ENCODE measurements at regions not wholly inside any gene's neighbourhood (a gene's known extent, or its start where the extent isn't known, plus 50 kb on each side); places are given as distances from the start of the nearest gene placed in this dataset.

DNA sequence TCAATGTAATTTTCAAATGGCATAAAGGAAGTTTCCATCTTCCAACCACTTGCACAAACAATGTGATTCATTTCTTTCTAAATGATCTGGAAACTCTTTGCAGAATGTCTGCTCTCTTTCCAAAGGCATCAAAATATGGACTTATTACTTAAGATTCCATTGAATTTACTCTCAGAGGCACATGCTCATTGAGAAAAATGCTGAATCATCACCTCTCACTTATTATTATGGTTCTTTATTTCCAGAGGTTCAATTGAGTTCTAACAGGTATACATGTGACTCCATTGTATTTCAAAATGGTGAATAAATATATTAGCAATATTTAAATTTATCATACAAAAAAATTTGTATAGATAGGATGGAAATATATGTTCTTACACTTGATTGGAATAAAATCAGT is 1140.6 kb downstream of the EFNA5 start:
- TF ChIP-seq CTCF (conservative IDR thresholded peaks at IDR 0.05; ENCODE audit: low read length) (no peak), EZH2phosphoT487 (IDR thresholded peaks at IDR 0.05; ENCODE audit: borderline replicate concordance, low read depth, low read length) (no peak)
- intact Hi-C loops (cut with micrococcal nuclease; ENCODE audit: unreplicated experiment), result no loop called here
- POLR2A ChIA-PET, result no interaction called here

DNA sequence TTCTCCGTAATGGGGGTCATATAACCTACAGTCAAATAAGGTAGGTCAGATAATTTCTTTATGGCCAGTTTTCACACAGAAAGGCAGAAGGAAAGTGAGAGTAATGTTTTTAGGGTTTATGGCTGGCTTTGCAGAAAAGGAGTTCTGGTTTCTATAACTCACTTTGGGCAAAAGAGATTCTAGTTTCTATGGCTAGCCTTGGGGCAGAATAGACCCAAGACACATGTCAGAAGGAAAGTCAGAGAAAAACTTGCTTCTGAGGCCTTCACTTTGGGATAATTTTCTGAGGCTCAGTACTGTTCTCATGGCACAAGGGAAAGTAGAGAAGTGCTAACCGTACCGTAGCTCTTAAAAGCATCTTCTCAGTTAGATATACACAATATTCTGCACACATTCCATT is 1145.3 kb downstream of the EFNA5 start:
- Histone ChIP-seq H4K20me1 (ENCODE audit: insufficient read depth, low read length) (no peaks in the 10 kb centered on the region), H3K4me1 (ENCODE audit: insufficient read depth, low read length, poor library complexity, severe bottlenecking) (no peaks in the 10 kb centered on the region), H3K36me3 (ENCODE audit: insufficient read depth, low read length) (no peaks in the 10 kb centered on the region), H2AFZ (ENCODE audit: low read length) (no peak overlapping the region), H3K27ac (ENCODE audit: low read depth, low read length, poor library complexity, severe bottlenecking) (no peak overlapping the region), H3K4me2 (ENCODE audit: low read length) (no peak overlapping the region), H3K9me2 (ENCODE audit: insufficient read depth, low read length) (no peaks in the 10 kb centered on the region), H3K79me2 (ENCODE audit: insufficient read depth, low read depth, low read length) (no peaks in the 10 kb centered on the region), H3K4me3 (ENCODE audit: low read depth, low read length, poor library complexity, severe bottlenecking) (no peak overlapping the region), H3K9me3 (ENCODE audit: low read length) (no peaks in the 10 kb centered on the region)
- no peak for DNase-seq (ENCODE audit: low spot score)
- intact Hi-C loops (cut with micrococcal nuclease; ENCODE audit: unreplicated experiment), result no loop called here
- ChIA-PET CTCF (ENCODE audit: unreplicated experiment) (no interaction called here), POLR2A (no interaction called here)
- TF ChIP-seq CTCF (conservative IDR thresholded peaks at IDR 0.05; ENCODE audit: low read length) (no peak), EZH2phosphoT487 (IDR thresholded peaks at IDR 0.05; ENCODE audit: borderline replicate concordance, low read depth, low read length) (no peak)
- no TSS peak for BruUV-seq (replicated peaks)

More for the DNA sequence above, 1140.6 kb downstream of the EFNA5 start:
- DNase-seq (ENCODE audit: low spot score), result no peak
- Histone ChIP-seq H3K9me3 (ENCODE audit: low read length) (no peaks in the 10 kb centered on the region), H3K4me1 (ENCODE audit: insufficient read depth, low read length, poor library complexity, severe bottlenecking) (no peaks in the 10 kb centered on the region), H3K4me3 (ENCODE audit: low read depth, low read length, poor library complexity, severe bottlenecking) (no peak overlapping the region), H3K27ac (ENCODE audit: low read depth, low read length, poor library complexity, severe bottlenecking) (no peak overlapping the region), H3K4me2 (ENCODE audit: low read length) (no peak overlapping the region), H3K9me2 (ENCODE audit: insufficient read depth, low read length) (no peaks in the 10 kb centered on the region), H4K20me1 (ENCODE audit: insufficient read depth, low read length) (no peaks in the 10 kb centered on the region), H2AFZ (ENCODE audit: low read length) (no peak overlapping the region), H3K79me2 (ENCODE audit: insufficient read depth, low read depth, low read length) (no peaks in the 10 kb centered on the region), H3K36me3 (ENCODE audit: insufficient read depth, low read length) (no peaks in the 10 kb centered on the region)
- BruUV-seq (replicated peaks), result no TSS peak
- CTCF ChIA-PET (ENCODE audit: unreplicated experiment), result no interaction called here

- ChIA-PET POLR2A (interaction anchor here (0.9 kb wide), 1 partner anchor 66 kb away, joined by 5 read pairs; no protein-coding TSS in a partner anchor), CTCF (ENCODE audit: unreplicated experiment) (no interaction called here)
- intact Hi-C loops (cut with micrococcal nuclease; ENCODE audit: unreplicated experiment), result no loop called here
- no peak overlapping the region for H2AFZ ChIP-seq (ENCODE audit: low read length)
- H3K79me2 ChIP-seq (ENCODE audit: insufficient read depth, low read depth, low read length), result no peaks in the 10 kb centered on the region
- H3K4me2 ChIP-seq (ENCODE audit: low read length), result no peak overlapping the region
- no peaks in the 10 kb centered on the region for H3K9me2 ChIP-seq (ENCODE audit: insufficient read depth, low read length)
- H3K4me1 ChIP-seq (ENCODE audit: insufficient read depth, low read length, poor library complexity, severe bottlenecking), result no peaks in the 10 kb centered on the region
- TF ChIP-seq EZH2phosphoT487 (IDR thresholded peaks at IDR 0.05; ENCODE audit: borderline replicate concordance, low read depth, low read length) (no peak), CTCF (conservative IDR thresholded peaks at IDR 0.05; ENCODE audit: low read length) (no peak)
- no peak overlapping the region for H3K27ac ChIP-seq (ENCODE audit: low read depth, low read length, poor library complexity, severe bottlenecking)
- no peak for DNase-seq (ENCODE audit: low spot score)
- no peak overlapping the region for H3K4me3 ChIP-seq (ENCODE audit: low read depth, low read length, poor library complexity, severe bottlenecking)
- H4K20me1 ChIP-seq (ENCODE audit: insufficient read depth, low read length), result no peaks in the 10 kb centered on the region
- no peaks in the 10 kb centered on the region for H3K9me3 ChIP-seq (ENCODE audit: low read length)
- BruUV-seq (replicated peaks), result no TSS peak
- H3K36me3 ChIP-seq (ENCODE audit: insufficient read depth, low read length), result no peaks in the 10 kb centered on the region
Measured at GRCh38 chr5:106523852-106524251, 1146.9 kb downstream of the EFNA5 start.
